Suprapubic skin (tissue), 4 donors: ENCODE measurements at regions not wholly inside any gene's neighbourhood (a gene's known extent, or its start where the extent isn't known, plus 50 kb on each side); places are given as distances from the start of the nearest gene placed in this dataset.

Experiments used
- CTCF ChIP-seq, 2 donors: fragments of 200-600 bp in 1 of 2; fragments of 450-650 bp in 1 of 2; sonication (generic) in 1 of 2; IDR thresholded peaks; one replicate each; pipeline ENCODE4 v1.5.1; 2016 to 2019; ENCODE audit warnings: antibody characterized with exemption in 2 of 2, mild to moderate bottlenecking in 1 of 2, moderate library complexity in 1 of 2
- EP300 ChIP-seq: sonication (generic); formaldehyde crosslinking; IDR thresholded peaks from one replicate; pipeline ENCODE4 v1.6.1; 2017; ENCODE audit warnings: antibody characterized with exemption
- POLR2A ChIP-seq, 2 donors: fragments of 450-650 bp; IDR thresholded peaks; one replicate each; pipeline ENCODE4 v1.6.1; 2017; ENCODE audit warnings: antibody characterized with exemption in 2 of 2, mild to moderate bottlenecking in 2 of 2, moderate library complexity in 2 of 2
- POLR2AphosphoS5 ChIP-seq, 3 donors: sonication (generic); formaldehyde crosslinking; IDR thresholded peaks; one replicate each; pipeline ENCODE4 v1.6.1; 2017; ENCODE audit warnings: antibody characterized with exemption in 3 of 3

DNA sequence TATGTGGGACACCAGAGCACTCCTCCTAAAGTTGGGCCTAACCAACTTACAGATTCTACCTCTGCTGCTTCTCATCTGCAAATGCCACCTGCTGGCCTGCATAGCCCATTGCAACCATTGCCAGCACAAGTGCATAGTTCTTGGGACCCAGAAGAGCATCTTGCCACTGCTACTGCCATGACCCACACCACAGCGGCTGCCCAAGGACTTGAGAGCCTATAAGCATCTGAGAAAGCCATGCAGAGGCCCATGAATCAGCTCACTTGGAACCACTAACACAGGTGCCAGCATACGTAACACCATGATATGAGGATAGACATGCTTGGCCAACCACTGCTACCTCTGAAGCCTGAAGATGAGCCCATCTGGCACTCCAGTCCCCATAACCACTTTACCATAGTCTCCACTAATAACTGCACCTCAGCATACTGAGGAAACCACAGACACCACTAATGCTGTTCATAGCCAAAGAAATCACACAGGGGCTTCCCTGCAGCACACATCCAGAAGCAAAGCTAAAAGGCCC lies 258.1 kb upstream of the AGTR2 start:
- TF ChIP-seq CTCF (IDR thresholded peaks at IDR 0.05) (no peak), EP300 (no peak), POLR2A (IDR thresholded peaks at IDR 0.05) (no peak), POLR2AphosphoS5 (IDR thresholded peaks at IDR 0.05) (no peak)
